Erythroblast (primary cell): ENCODE measurements at regions not wholly inside any gene's neighbourhood (a gene's known extent, or its start where the extent isn't known, plus 50 kb on each side); places are given as distances from the start of the nearest gene placed in this dataset.

Experiments
- DNase-seq, 2 experiments: peaks; one replicate each; lab custom pipeline; 2025; lab: John Stamatoyannopoulos, UW
- GATA1 ChIP-seq: IDR thresholded peaks from 2 replicates; pipeline ENCODE4 v1.6.1; 2011; ENCODE audit warnings: low read depth, mild to moderate bottlenecking, control low read depth, low read length, moderate library complexity
- POLR2A ChIP-seq: IDR thresholded peaks from 2 replicates; pipeline ENCODE4 v1.6.1; 2011; ENCODE audit warnings: mild to moderate bottlenecking, low read length

DNA sequence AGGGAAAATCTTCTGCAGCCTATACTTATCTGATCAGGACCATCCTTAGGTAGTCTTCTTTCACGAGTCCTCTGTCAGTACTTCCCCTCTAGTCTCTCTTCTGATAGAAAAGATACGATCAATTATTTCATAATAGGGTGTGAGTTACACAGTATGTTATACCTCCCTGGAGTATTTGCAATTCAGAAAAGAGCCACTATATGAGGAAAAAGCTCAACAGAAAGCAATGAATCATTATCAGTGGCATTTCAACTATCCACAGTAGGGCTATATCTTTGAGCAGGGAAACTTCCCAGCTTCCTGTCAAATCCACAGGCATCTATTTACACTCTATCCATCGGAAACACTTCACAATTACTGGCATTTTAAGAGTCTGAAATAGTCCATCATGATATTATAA lies 105.3 kb upstream of the ACVR2A start:
- DNase-seq: no peak
- TF ChIP-seq GATA1 (no peak), POLR2A (no peak)

- TF ChIP-seq GATA1 (no peak), POLR2A (no peak)
- DNase-seq: no peak
These were observed 126.0 kb upstream of the ACVR2A start for GRCh38 chr2:147718831-147719230.

DNA sequence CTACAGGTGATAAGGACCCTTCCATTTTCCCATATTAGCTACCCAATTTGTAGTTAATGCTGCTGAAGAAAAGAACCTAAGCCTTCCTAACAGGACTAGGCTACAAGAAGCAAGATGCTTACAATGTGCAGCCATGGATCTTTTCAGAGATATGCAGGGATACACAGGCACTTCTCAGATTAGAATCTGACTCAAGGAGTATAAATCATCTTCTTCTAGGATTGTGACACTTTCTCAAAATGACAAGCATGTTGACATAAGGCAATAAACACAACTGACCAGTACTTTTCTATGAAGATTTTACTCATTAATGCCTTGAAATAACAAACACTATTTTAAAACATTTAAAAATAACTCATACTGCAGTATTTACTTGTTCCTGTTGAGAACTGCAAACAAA lies 127.9 kb upstream of the ACVR2A start:
- TF ChIP-seq POLR2A (no peak), GATA1 (no peak)
- DNase-seq: no peak

- DNase-seq: no peak
- TF ChIP-seq POLR2A: no peak
- no peak for TF ChIP-seq GATA1
These were observed 129.0 kb upstream of the ACVR2A start for GRCh38 chr2:147715807-147716206.

DNA sequence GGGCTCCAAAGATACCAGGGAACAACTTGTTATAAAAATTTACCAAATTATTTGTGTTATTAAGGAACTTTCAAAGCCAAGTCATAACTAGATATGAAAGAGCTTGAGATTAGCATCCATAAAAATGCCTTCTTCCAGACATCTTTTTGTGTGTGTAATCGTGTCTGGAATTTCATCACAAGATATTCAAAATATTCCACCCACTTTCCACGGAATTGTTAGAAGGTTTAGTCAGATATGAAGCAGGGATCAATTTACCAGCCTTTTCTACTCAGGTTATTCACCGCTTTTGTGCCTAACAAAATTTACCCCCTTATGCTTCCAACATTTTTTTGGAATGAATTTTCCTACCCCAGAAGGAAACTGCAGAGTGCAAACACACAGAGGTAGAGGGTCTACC lies 130.2 kb upstream of the ACVR2A start:
- TF ChIP-seq GATA1 (no peak), POLR2A (no peak)
- DNase-seq: no peak

DNA sequence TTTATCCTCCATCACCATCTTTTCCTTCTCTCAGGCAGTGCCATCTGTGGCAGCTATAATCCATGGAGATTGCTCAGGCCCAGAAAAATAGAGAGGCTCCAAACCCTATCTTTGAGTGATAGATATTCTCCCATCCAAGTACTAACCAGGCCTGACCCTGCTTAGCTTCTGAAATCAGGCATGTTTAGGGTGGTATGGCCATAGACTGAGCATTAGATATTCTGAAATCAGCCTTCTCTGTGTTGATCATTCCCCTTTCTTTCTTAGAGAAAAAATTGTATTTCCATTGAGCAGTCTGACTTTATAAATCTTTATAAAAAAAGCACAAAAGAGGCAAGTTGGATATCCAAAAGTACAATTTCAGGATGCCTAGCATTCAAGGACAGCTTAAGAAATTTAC lies 131.5 kb upstream of the ACVR2A start:
- DNase-seq: no peak
- TF ChIP-seq GATA1: no peak
- no peak for TF ChIP-seq POLR2A

DNA sequence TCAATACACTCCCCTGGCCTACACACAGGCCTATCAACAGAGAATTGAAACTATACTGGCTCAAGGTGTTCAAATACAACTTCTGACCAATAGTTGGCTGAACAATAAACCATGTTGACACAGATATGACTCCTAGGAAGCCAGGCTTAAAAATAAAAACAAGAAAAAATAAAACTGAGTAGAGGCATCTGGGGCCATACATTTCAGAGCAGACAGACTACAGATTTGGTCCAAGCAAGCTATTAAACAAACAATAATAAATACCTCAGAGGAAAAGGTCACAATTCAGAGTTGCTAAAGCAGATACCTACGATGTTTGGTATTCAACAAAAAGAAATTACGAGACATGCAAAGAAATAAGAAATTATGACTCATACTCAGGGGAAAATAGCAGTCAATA lies 132.8 kb upstream of the ACVR2A start:
- DNase-seq: no peak
- TF ChIP-seq GATA1: no peak
- TF ChIP-seq POLR2A: no peak

DNA sequence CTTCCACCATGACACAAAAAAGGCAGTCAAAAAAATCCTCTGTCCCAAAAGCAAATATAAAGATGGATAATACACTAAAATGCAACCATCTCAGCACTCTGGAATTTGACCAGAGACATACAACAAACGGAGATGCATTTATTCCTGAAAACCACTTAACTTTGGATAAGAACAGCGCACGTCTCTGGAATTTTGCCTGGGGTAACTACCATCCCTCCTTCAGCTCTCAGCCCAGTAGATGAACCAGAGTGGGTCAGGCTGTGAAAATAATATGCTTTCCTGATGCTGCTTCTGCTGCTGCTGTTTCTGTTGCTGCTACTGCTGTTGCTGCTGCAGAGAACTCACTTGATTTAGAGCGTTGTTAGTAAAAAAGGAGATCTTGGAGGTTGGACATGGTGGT lies 133.8 kb upstream of the ACVR2A start:
- no peak for TF ChIP-seq POLR2A
- TF ChIP-seq GATA1: no peak

GRCh38 chr2:147709655-147710054 lies 135.2 kb upstream of the ACVR2A start:
- no peak for TF ChIP-seq POLR2A
- no peak for TF ChIP-seq GATA1
- DNase-seq: no peak

More for the DNA sequence above, 133.8 kb upstream of the ACVR2A start:
- no peak for DNase-seq

GRCh38 chr2:147703171-147703570 lies 141.7 kb upstream of the ACVR2A start:
- DNase-seq: no peak

DNA sequence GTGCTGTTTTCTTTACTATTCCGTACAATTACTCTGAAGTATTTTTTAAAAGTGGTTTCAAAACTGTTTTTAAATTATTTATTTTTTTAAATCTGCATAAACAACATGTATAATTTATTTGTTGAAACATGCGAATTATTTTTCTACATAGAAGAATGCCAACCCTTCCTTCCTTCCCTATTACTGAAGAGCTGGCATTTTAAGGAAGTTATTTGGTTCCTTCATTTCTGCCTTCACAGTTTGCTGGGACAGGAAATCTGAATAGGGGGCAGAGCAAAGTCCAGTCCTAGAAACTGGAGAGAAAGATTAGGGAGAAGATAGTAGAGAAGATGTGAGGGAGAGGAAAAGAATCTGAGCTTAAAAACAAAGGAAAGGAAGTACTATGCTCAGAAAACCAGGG lies 146.7 kb upstream of the ACVR2A start:
- DNase-seq: no peak
- TF ChIP-seq POLR2A (no peak), GATA1 (no peak)

More at GRCh38 chr2:147703171-147703570, 141.7 kb upstream of the ACVR2A start:
- TF ChIP-seq POLR2A (no peak), GATA1 (no peak)

- TF ChIP-seq POLR2A: no peak
- TF ChIP-seq GATA1: no peak
- DNase-seq: no peak
These were observed 148.4 kb upstream of the ACVR2A start for GRCh38 chr2:147696426-147696825.

DNA sequence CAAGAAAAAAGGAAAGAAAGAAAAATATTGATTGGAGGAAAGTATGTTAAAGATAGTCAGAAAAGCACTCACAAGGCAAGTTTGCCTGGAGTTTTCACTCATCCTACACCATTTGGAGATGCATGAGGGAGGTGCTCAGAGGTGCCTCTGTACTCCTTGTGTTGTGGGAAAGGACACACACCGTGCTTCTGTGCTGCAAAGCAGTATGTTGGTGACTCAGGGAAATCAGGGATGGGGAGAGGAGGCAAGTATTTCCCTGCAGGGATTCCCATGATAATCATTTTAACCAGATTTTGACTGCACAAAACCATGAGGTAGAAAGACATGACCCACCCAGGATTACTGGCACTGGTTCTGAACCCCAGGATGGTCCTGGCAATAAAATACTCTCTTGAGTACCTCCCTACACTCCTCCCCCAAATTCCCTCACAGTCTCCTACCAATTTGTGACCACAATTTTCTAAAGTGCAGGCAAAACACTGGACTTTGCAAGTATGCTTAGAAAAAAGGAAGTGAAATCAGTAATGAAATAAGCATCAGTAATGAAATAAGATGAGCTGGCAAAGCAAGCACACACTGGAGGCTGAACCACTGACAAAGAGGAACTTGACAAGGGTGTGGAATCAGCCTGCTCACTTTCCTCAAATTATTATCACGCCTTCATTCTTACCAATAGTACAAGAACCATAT lies 155.5 kb upstream of the ACVR2A start:
- TF ChIP-seq POLR2A: no peak
- TF ChIP-seq GATA1: no peak
- DNase-seq: no peak

GRCh38 chr2:147688242-147688641 lies 156.6 kb upstream of the ACVR2A start:
- DNase-seq: no peak
- TF ChIP-seq GATA1 (no peak), POLR2A (no peak)

DNA sequence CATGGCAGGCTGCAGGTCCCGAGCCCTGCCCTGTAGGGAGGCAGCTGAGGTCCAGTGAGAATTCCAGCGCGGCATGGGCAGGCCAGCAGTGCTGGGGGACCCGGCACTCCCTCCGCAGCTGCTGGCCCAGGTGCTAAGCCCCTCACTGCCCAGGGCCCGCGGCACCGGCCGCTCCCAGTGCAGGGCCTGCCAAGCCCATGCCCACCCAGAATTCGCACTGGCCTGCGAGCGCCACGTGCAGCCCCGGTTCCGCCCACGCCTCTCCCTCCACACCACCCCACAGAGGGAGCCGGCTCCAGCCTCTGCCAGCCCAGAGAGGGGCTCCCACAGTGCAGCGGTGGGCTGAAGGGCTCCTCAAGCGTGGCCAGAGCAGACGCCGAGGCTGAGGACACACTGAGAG lies 158.5 kb upstream of the ACVR2A start:
- TF ChIP-seq POLR2A (no peak), GATA1 (no peak)
- no peak for DNase-seq
